Left colon (tissue), 2 donors: ENCODE measurements at regions not wholly inside any gene's neighbourhood (a gene's known extent, or its start where the extent isn't known, plus 50 kb on each side); places are given as distances from the start of the nearest gene placed in this dataset.
"Not testable (repeated sequence)": the region's sequence is repeated elsewhere in the genome, so short reads cannot be mapped to it uniquely, and the experiment has no call there.

Experiments
- ATAC-seq: fragments of 200-7000 bp; cut with Tn5 transposase; one replicate; pipeline ENCODE4 v1.9.1; 2020; ENCODE audit warnings: mild to moderate bottlenecking, moderate library complexity
- DNase-seq, 2 donors: peaks; one replicate each; pipeline ENCODE4 v3.0.0-alpha.2; 2020
- intact Hi-C, 2 donors: fragments of 100-400 bp; cut with DNase I in 1 of 2; cut with micrococcal nuclease in 1 of 2; formaldehyde crosslinking; loops; one replicate each; pipeline versions ENCODE4 v1.11.2 to v1.14.0; 2022; cut with DNase I, micrococcal nuclease
- donor health status: DM: no; HTN: no; CAD: no.
- donor health status: DM: yes; HTN: yes; CAD: no.

- ATAC-seq, intact Hi-C loops, DNase-seq: not testable (repeated sequence)
These were observed 341.0 kb downstream of the ADGRD1 start for GRCh38 chr12:131294716-131295115.

- intact Hi-C loops, DNase-seq, ATAC-seq: not testable (repeated sequence)
These were observed 341.4 kb downstream of the ADGRD1 start for GRCh38 chr12:131295117-131295516.

GRCh38 chr12:131295559-131295958, 341.9 kb downstream of the ADGRD1 start:
- intact Hi-C loops, ATAC-seq, DNase-seq: not testable (repeated sequence)

- intact Hi-C loops, ATAC-seq, DNase-seq: not testable (repeated sequence)
These were observed 342.4 kb downstream of the ADGRD1 start for GRCh38 chr12:131296136-131296535.

GRCh38 chr12:131296651-131297050, 342.9 kb downstream of the ADGRD1 start:
- ATAC-seq, intact Hi-C loops: not testable (repeated sequence)

GRCh38 chr12:131298526-131299369, 345.0 kb downstream of the ADGRD1 start:
- intact Hi-C loops, DNase-seq, ATAC-seq: not testable (repeated sequence)

More at GRCh38 chr12:131296651-131297050, 342.9 kb downstream of the ADGRD1 start:
- DNase-seq, result not testable (repeated sequence)

- ATAC-seq, DNase-seq, intact Hi-C loops: not testable (repeated sequence)
These were observed 345.6 kb downstream of the ADGRD1 start for GRCh38 chr12:131299370-131299701.

GRCh38 chr12:131303576-131303975, 349.9 kb downstream of the ADGRD1 start:
- intact Hi-C loops, ATAC-seq, DNase-seq: not testable (repeated sequence)

GRCh38 chr12:131304642-131305041, 350.9 kb downstream of the ADGRD1 start:
- DNase-seq, ATAC-seq, intact Hi-C loops: not testable (repeated sequence)

- no peak for DNase-seq
- no peak for ATAC-seq
- intact Hi-C loops, result loop anchor here in 1 of 2 donors (5.0 kb wide), 1 partner anchor 333 kb away; no protein-coding TSS in a partner anchor
These were observed 356.0 kb downstream of the ADGRD1 start for GRCh38 chr12:131309700-131310099.

- DNase-seq, ATAC-seq: not testable (repeated sequence)
- intact Hi-C loops, result loop anchor here in 1 of 2 donors (5.0 kb wide), 1 partner anchor 332 kb away; no protein-coding TSS in a partner anchor
These were observed 356.7 kb downstream of the ADGRD1 start for GRCh38 chr12:131310227-131310969.

- not testable (repeated sequence) for ATAC-seq, DNase-seq
- intact Hi-C loops, result loop anchor here in 1 of 2 donors (5.0 kb wide), 1 partner anchor 331 kb away; no protein-coding TSS in a partner anchor
These were observed 357.6 kb downstream of the ADGRD1 start for GRCh38 chr12:131311279-131311722.

GRCh38 chr12:131311764-131312163, 358.1 kb downstream of the ADGRD1 start:
- ATAC-seq (no peak), DNase-seq (no peak)
- intact Hi-C loops, result loop anchor here in 1 of 2 donors (5.0 kb wide), 1 partner anchor 331 kb away; no protein-coding TSS in a partner anchor

GRCh38 chr12:131312382-131312781, 358.7 kb downstream of the ADGRD1 start:
- not testable (repeated sequence) for ATAC-seq, DNase-seq
- intact Hi-C loops, result loop anchor here in 1 of 2 donors (5.0 kb wide), 1 partner anchor 330 kb away; no protein-coding TSS in a partner anchor

- ATAC-seq, result no peak
- intact Hi-C loops, result loop anchor here in 1 of 2 donors (5.0 kb wide), 1 partner anchor 329 kb away; no protein-coding TSS in a partner anchor
- no peak for DNase-seq
These were observed 359.3 kb downstream of the ADGRD1 start for GRCh38 chr12:131312793-131313545.

- intact Hi-C loops, result loop anchor here in 1 of 2 donors (5.0 kb wide), 1 partner anchor 329 kb away; no protein-coding TSS in a partner anchor
- ATAC-seq (no peak), DNase-seq (no peak)
These were observed 359.9 kb downstream of the ADGRD1 start for GRCh38 chr12:131313635-131314034.

- no peak for ATAC-seq
- no peak for DNase-seq
- intact Hi-C loops, result loop anchor here in 1 of 2 donors (5.0 kb wide), 1 partner anchor 328 kb away; no protein-coding TSS in a partner anchor
These were observed 360.9 kb downstream of the ADGRD1 start for GRCh38 chr12:131314524-131315090.

- intact Hi-C loops, result no loop called here
- DNase-seq (no peak), ATAC-seq (no peak)
These were observed 361.9 kb downstream of the ADGRD1 start for GRCh38 chr12:131315601-131316000.
